CD14-positive monocyte (primary cell): ENCODE measurements at regions not wholly inside any gene's neighbourhood (a gene's known extent, or its start where the extent isn't known, plus 50 kb on each side); places are given as distances from the start of the nearest gene placed in this dataset.

Experiments
- DNase-seq, 3 donors: peaks; one replicate each; pipeline ENCODE4 v3.0.0-alpha.2; 2011 to 2022
- H2AFZ ChIP-seq: 2 replicates; pipeline ENCODE4 v1.6.0; 2012; ENCODE audit warnings: mild to moderate bottlenecking, low read depth, low read length, inconsistent platforms; ENCODE audit not compliant: insufficient read depth, poor library complexity, severe bottlenecking
- H3K27ac ChIP-seq, 2 donors: 1 replicate in 1 of 2; 2 replicates in 1 of 2; pipeline ENCODE4 v1.5.1; 2012 to 2013; ENCODE audit warnings: low read length in 2 of 2, control low read depth in 1 of 2, inconsistent platforms in 1 of 2, low read depth in 1 of 2, mild to moderate bottlenecking in 1 of 2
- H3K27me3 ChIP-seq, 2 donors: one replicate each; pipeline versions ENCODE4 v1.6.0 to v1.6.1; 2011 to 2013; ENCODE audit warnings: low read length in 2 of 2; ENCODE audit not compliant: control insufficient read depth in 2 of 2, insufficient read depth in 2 of 2
- H3K36me3 ChIP-seq, 2 donors: replicated peaks in 1 of 2; 1 replicate in 1 of 2; 2 replicates in 1 of 2; pipeline versions ENCODE4 v1.5.1 to v1.6.1; 2012 to 2013; ENCODE audit warnings: low read length in 2 of 2, control low read depth in 1 of 2, inconsistent platforms in 1 of 2, mild to moderate bottlenecking in 1 of 2; ENCODE audit not compliant: insufficient read depth in 2 of 2, control insufficient read depth in 1 of 2
- H3K4me1 ChIP-seq, 2 donors: 1 replicate in 1 of 2; 2 replicates in 1 of 2; pipeline versions ENCODE4 v1.5.1 to v1.6.1; 2012 to 2013; ENCODE audit warnings: low read length in 2 of 2, control low read depth in 1 of 2, inconsistent platforms in 1 of 2, mild to moderate bottlenecking in 1 of 2, moderate library complexity in 1 of 2; ENCODE audit not compliant: insufficient read depth in 2 of 2, control insufficient read depth in 1 of 2
- H3K4me2 ChIP-seq: replicated peaks from 2 replicates; pipeline ENCODE3; 2012; ENCODE audit warnings: low read length, moderate library complexity, mild to moderate bottlenecking; ENCODE audit not compliant: poor library complexity, severe bottlenecking; ENCODE audit errors: extremely low read depth
- H3K4me3 ChIP-seq, 3 experiments: fragments of 200-600 bp in 1 of 3; sonication (generic) in 1 of 3; replicated peaks in 1 of 3; 1 replicate in 2 of 3; 2 replicates in 1 of 3; pipeline ENCODE4 v1.5.1; 2011 to 2013; ENCODE audit warnings: low read length in 3 of 3, mild to moderate bottlenecking in 3 of 3, control low read depth in 2 of 3, low read depth in 2 of 3, inconsistent platforms in 1 of 3, moderate library complexity in 1 of 3
- H3K79me2 ChIP-seq: 2 replicates; pipeline ENCODE4 v1.6.0; 2012; ENCODE audit warnings: mild to moderate bottlenecking, control low read depth, inconsistent platforms, low read length, moderate library complexity; ENCODE audit not compliant: insufficient read depth
- H3K9ac ChIP-seq: 2 replicates; pipeline ENCODE4 v1.6.0; 2017; ENCODE audit warnings: low read length, mild to moderate bottlenecking; ENCODE audit not compliant: insufficient read depth, poor library complexity, severe bottlenecking
- H3K9me3 ChIP-seq, 2 donors: replicated peaks in 1 of 2; 1 replicate in 1 of 2; 2 replicates in 1 of 2; pipeline versions ENCODE4 v1.5.1 to v1.6.1; 2012 to 2013; ENCODE audit warnings: low read length in 2 of 2, control low read depth in 1 of 2; ENCODE audit not compliant: control insufficient read depth in 1 of 2, insufficient read depth in 1 of 2
- H4K20me1 ChIP-seq: 2 replicates; pipeline ENCODE4 v1.6.0; 2012; ENCODE audit warnings: mild to moderate bottlenecking, low read length, control low read depth, moderate library complexity; ENCODE audit not compliant: insufficient read depth
- H3K27ac Mint-ChIP-seq, 7 donors: one replicate each; pipeline ENCODE4 v1.8.0; 2020; ENCODE audit warnings: mild to moderate bottlenecking in 7 of 7, mixed read lengths in 7 of 7, moderate library complexity in 6 of 7, inconsistent platforms in 2 of 7
- H3K27me3 Mint-ChIP-seq, 3 donors: one replicate each; pipeline ENCODE4 v1.8.0; 2021 to 2022; ENCODE audit warnings: low read depth in 3 of 3, mild to moderate bottlenecking in 3 of 3, mixed read lengths in 3 of 3, moderate library complexity in 3 of 3, inconsistent platforms in 1 of 3
- H3K36me3 Mint-ChIP-seq, 2 donors: one replicate each; pipeline ENCODE4 v1.8.0; 2020; ENCODE audit warnings: mixed read lengths in 2 of 2, inconsistent platforms in 1 of 2, mild to moderate bottlenecking in 1 of 2
- H3K4me1 Mint-ChIP-seq: one replicate; pipeline ENCODE4 v1.8.0; 2020; ENCODE audit warnings: mild to moderate bottlenecking, mixed read lengths
- H3K4me3 Mint-ChIP-seq, 2 donors: one replicate each; pipeline ENCODE4 v1.8.0; 2020; ENCODE audit warnings: mild to moderate bottlenecking in 2 of 2, mixed read lengths in 2 of 2, moderate library complexity in 1 of 2
- H3K9me3 Mint-ChIP-seq, 7 donors: one replicate each; pipeline ENCODE4 v1.8.0; 2020 to 2022; ENCODE audit warnings: mixed read lengths in 7 of 7, mild to moderate bottlenecking in 6 of 7, moderate library complexity in 6 of 7, inconsistent platforms in 2 of 7
- WGBS: methylation state at CpG from one replicate; pipeline ENCODE4 v1.1.5; 2013; ENCODE audit warnings: missing lambda C conversion rate; ENCODE audit not compliant: insufficient coverage; 5-methylcytosine and 5-hydroxymethylcytosine counted together
- intact Hi-C, 2 donors: fragments of 100-400 bp; cut with micrococcal nuclease; formaldehyde crosslinking; loops; one replicate each; pipeline versions ENCODE4 v1.15.0 to v1.15.1; 2023
- TF ChIP-seq, protein P1 (sequence below): fragments of 200-600 bp; IDR thresholded peaks from one replicate; pipeline ENCODE4 v1.8.0; 2022; ENCODE audit warnings: antibody characterized with exemption, mild to moderate bottlenecking

DNA sequence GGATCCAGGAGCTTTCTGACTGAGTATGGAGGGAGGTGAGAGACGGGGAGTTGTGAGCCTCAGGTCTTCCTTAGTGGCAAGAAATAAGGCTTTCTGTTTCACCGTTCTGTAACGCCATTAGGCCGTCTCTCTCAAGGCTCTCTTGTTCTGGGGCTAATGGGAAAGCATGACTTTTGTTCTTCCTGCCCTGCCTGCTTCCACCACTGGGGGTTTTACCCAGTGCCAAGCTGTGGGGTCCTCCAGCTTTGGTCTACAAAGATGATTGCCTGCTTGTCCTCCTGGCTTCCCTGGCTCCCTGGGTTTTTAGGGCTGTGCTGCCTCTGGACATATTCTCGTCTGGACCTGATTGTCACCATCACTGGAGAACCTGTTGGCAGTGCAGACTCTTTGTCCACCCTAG, 74.8 kb upstream of the TINAGL1 start:
- Histone ChIP-seq H3K4me2 (no peak overlapping the region), H3K27ac (no peak overlapping the region), H2AFZ (no peak overlapping the region), H3K27me3 (no peaks in the 10 kb centered on the region), H3K4me1 (peaks cover 9 to 12% of the 10 kb centered on the region in 2 donors), H3K9ac (no peak overlapping the region), H3K36me3 (no peaks in the 10 kb centered on the region), H3K9me3 (no peaks in the 10 kb centered on the region), H4K20me1 (no peaks in the 10 kb centered on the region), H3K79me2 (no peaks in the 10 kb centered on the region), H3K4me3 (no peak overlapping the region)
- 96% methylated on average over 5 of the region's 5 CpGs for WGBS
- H3K27ac Mint-ChIP-seq, result peak overlapping the region in 1 of 7 donors; percentile 5
- H3K4me3 Mint-ChIP-seq, result no peak overlapping the region
- no peaks in the 10 kb centered on the region for H3K9me3 Mint-ChIP-seq
- intact Hi-C loops, result loop anchor here in 1 of 2 donors (5.0 kb wide), 1 partner anchor 46 kb away; no protein-coding TSS in a partner anchor
- no peaks in the 10 kb centered on the region for H3K36me3 Mint-ChIP-seq
- TF ChIP-seq, protein P1, sequence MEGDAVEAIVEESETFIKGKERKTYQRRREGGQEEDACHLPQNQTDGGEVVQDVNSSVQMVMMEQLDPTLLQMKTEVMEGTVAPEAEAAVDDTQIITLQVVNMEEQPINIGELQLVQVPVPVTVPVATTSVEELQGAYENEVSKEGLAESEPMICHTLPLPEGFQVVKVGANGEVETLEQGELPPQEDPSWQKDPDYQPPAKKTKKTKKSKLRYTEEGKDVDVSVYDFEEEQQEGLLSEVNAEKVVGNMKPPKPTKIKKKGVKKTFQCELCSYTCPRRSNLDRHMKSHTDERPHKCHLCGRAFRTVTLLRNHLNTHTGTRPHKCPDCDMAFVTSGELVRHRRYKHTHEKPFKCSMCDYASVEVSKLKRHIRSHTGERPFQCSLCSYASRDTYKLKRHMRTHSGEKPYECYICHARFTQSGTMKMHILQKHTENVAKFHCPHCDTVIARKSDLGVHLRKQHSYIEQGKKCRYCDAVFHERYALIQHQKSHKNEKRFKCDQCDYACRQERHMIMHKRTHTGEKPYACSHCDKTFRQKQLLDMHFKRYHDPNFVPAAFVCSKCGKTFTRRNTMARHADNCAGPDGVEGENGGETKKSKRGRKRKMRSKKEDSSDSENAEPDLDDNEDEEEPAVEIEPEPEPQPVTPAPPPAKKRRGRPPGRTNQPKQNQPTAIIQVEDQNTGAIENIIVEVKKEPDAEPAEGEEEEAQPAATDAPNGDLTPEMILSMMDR, result no peak
- DNase-seq, result no peak
- peaks cover 4 to 8% (median 7%) of the 10 kb centered on the region in 3 donors for H3K27me3 Mint-ChIP-seq
- peaks cover 13% of the 10 kb centered on the region for H3K4me1 Mint-ChIP-seq

DNA sequence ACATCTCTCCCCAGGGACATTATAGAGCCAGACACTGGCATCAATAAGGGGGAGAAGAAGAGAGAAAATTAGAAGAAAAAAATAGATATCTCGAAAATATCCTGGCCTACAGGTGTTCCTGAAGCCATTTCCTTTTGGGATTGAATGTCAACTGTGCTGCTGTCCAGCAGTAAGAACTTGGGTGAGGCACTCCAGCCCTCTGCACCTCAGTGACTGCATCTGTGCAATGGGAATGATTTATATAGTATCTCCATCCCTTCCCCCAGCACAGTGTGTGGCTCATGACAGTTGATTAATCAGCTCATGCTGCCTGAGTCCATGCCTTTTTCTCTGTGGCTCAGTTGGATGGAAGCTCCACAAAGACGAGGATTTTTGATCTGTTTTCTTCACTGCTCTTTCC, 74.1 kb upstream of the TINAGL1 start:
- WGBS, result no CpG with 5 or more reads among the region's 2 CpGs
- Histone ChIP-seq H3K27me3 (no peaks in the 10 kb centered on the region), H3K36me3 (no peaks in the 10 kb centered on the region), H3K79me2 (no peaks in the 10 kb centered on the region), H3K4me3 (no peak overlapping the region), H2AFZ (no peak overlapping the region), H4K20me1 (no peaks in the 10 kb centered on the region), H3K27ac (no peak overlapping the region), H3K9me3 (no peaks in the 10 kb centered on the region), H3K4me2 (no peak overlapping the region), H3K4me1 (peaks cover 9 to 12% of the 10 kb centered on the region in 2 donors), H3K9ac (no peak overlapping the region)
- TF ChIP-seq, protein P1, result no peak
- intact Hi-C loops, result loop anchor here in 1 of 2 donors (5.0 kb wide), 1 partner anchor 45 kb away; no protein-coding TSS in a partner anchor
- DNase-seq, result no peak
- Mint-ChIP-seq H3K27ac (no peak overlapping the region), H3K27me3 (peaks cover 4 to 10% (median 7%) of the 10 kb centered on the region in 3 donors), H3K4me3 (no peak overlapping the region), H3K36me3 (no peaks in the 10 kb centered on the region), H3K9me3 (no peaks in the 10 kb centered on the region), H3K4me1 (peaks cover 15% of the 10 kb centered on the region)
